HEK293 (cell line): ENCODE measurements at regions not wholly inside any gene's neighbourhood (a gene's known extent, or its start where the extent isn't known, plus 50 kb on each side); places are given as distances from the start of the nearest gene placed in this dataset.

ENCODE experiments used
- GFI1B ChIP-seq: fragments of 450-650 bp; formaldehyde crosslinking; IDR thresholded peaks from 2 replicates; pipeline ENCODE4 v1.5.1; 2016; ENCODE audit warnings: missing biosample characterization, missing genetic modification characterization
- OSR2 ChIP-seq: fragments of 450-650 bp; formaldehyde crosslinking; IDR thresholded peaks from 2 replicates; pipeline ENCODE4 v1.5.1; 2016; ENCODE audit warnings: missing biosample characterization, missing genetic modification characterization
- SALL2 ChIP-seq: fragments of 450-650 bp; formaldehyde crosslinking; IDR thresholded peaks from 2 replicates; pipeline ENCODE4 v1.5.0; 2017; ENCODE audit warnings: missing biosample characterization, mild to moderate bottlenecking, missing genetic modification characterization, borderline replicate concordance
- ZBTB48 ChIP-seq: fragments of 450-650 bp; formaldehyde crosslinking; IDR thresholded peaks from 2 replicates; pipeline ENCODE4 v1.5.1; 2016; ENCODE audit warnings: missing biosample characterization, missing genetic modification characterization
- ZNF202 ChIP-seq: fragments of 450-650 bp; formaldehyde crosslinking; IDR thresholded peaks from 2 replicates; pipeline ENCODE4 v1.5.1; 2016; ENCODE audit warnings: missing biosample characterization, missing genetic modification characterization, borderline replicate concordance
- ZNF214 ChIP-seq: fragments of 450-650 bp; formaldehyde crosslinking; IDR thresholded peaks from 2 replicates; pipeline ENCODE4 v1.5.1; 2017; ENCODE audit warnings: missing biosample characterization, mild to moderate bottlenecking, missing genetic modification characterization, borderline replicate concordance
- ZNF292 ChIP-seq: fragments of 450-650 bp; formaldehyde crosslinking; IDR thresholded peaks from 2 replicates; pipeline ENCODE4 v1.5.1; 2016; ENCODE audit warnings: low read depth, missing biosample characterization, missing genetic modification characterization, borderline replicate concordance
- ZNF394 ChIP-seq: fragments of 450-650 bp; formaldehyde crosslinking; IDR thresholded peaks from 2 replicates; pipeline ENCODE4 v1.5.1; 2016; ENCODE audit warnings: missing biosample characterization, missing genetic modification characterization, mild to moderate bottlenecking, moderate library complexity, borderline replicate concordance
- ZNF433 ChIP-seq: fragments of 450-650 bp; formaldehyde crosslinking; IDR thresholded peaks from 2 replicates; pipeline ENCODE4 v1.5.1; 2016; ENCODE audit warnings: missing biosample characterization, missing genetic modification characterization, low read depth
- ZNF529 ChIP-seq: fragments of 450-650 bp; formaldehyde crosslinking; IDR thresholded peaks from 2 replicates; pipeline ENCODE4 v1.5.1; 2017; ENCODE audit warnings: missing genetic modification characterization, missing biosample characterization; ENCODE audit not compliant: insufficient replicate concordance
- ZNF555 ChIP-seq: fragments of 450-650 bp; formaldehyde crosslinking; conservative IDR thresholded peaks from 2 replicates; pipeline ENCODE4 v1.5.1; 2017; ENCODE audit warnings: missing biosample characterization, mild to moderate bottlenecking, missing genetic modification characterization, inconsistent platforms
- ZNF560 ChIP-seq: fragments of 450-650 bp; formaldehyde crosslinking; IDR thresholded peaks from 2 replicates; pipeline ENCODE4 v1.5.1; 2017; ENCODE audit warnings: missing biosample characterization, missing genetic modification characterization, borderline replicate concordance
- ZNF571 ChIP-seq: fragments of 450-650 bp; formaldehyde crosslinking; IDR thresholded peaks from 2 replicates; pipeline ENCODE4 v1.5.0; 2017; ENCODE audit warnings: missing biosample characterization, missing genetic modification characterization
- ZNF623 ChIP-seq: fragments of 450-650 bp; formaldehyde crosslinking; IDR thresholded peaks from 2 replicates; pipeline ENCODE4 v1.5.1; 2016; ENCODE audit warnings: missing biosample characterization, missing genetic modification characterization
- ZNF654 ChIP-seq: fragments of 450-650 bp; formaldehyde crosslinking; IDR thresholded peaks from 2 replicates; pipeline ENCODE4 v1.5.1; 2016; ENCODE audit warnings: low read depth, missing biosample characterization, missing genetic modification characterization
- ZNF664 ChIP-seq: fragments of 450-650 bp; formaldehyde crosslinking; IDR thresholded peaks from 2 replicates; pipeline ENCODE4 v1.5.1; 2016; ENCODE audit warnings: missing biosample characterization, missing genetic modification characterization
- ZNF791 ChIP-seq: fragments of 450-650 bp; formaldehyde crosslinking; IDR thresholded peaks from 2 replicates; pipeline ENCODE4 v1.5.1; 2016; ENCODE audit warnings: missing biosample characterization, missing genetic modification characterization
- TF ChIP-seq, protein P1 (sequence below): fragments of 450-650 bp; formaldehyde crosslinking; conservative IDR thresholded peaks from 2 replicates; pipeline ENCODE4 v1.5.1; 2016; ENCODE audit warnings: low read depth, missing biosample characterization, missing genetic modification characterization
- TF ChIP-seq, protein P2 (sequence below): fragments of 450-650 bp; formaldehyde crosslinking; IDR thresholded peaks from 2 replicates; pipeline ENCODE4 v1.5.1; 2016; ENCODE audit warnings: missing biosample characterization, missing genetic modification characterization
- TF ChIP-seq, protein P3 (sequence below): sonication (generic); formaldehyde crosslinking; IDR thresholded peaks from 2 replicates; pipeline ENCODE4 v1.8.1; 2022; ENCODE audit warnings: mild to moderate bottlenecking, moderate library complexity, missing genetic modification reagents
- TF ChIP-seq, protein P4 (sequence below): fragments of 450-650 bp; formaldehyde crosslinking; IDR thresholded peaks from 2 replicates; pipeline ENCODE4 v1.5.1; 2016; ENCODE audit warnings: missing biosample characterization, missing genetic modification characterization
- TF ChIP-seq, protein P5 (sequence below): fragments of 450-650 bp; formaldehyde crosslinking; conservative IDR thresholded peaks from 2 replicates; pipeline ENCODE4 v1.5.1; 2016; ENCODE audit warnings: low read depth, missing biosample characterization, missing genetic modification characterization

DNA sequence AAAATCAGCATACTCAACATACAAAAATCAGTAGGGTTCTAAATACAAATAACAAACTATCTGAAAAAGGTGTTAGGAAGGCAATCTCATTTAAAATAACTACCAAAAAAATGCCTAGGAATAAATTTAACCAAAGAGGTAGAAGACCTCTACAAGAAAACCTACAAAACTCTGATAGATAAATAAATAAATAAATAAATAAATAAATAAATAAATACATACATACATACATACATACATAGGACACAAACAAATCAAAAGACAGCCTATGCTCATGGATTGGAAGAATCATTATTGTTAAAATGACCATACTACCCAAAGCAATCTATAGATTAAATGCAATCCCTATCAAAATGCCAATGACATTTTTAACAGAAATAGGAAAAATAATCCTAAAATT is 194.7 kb downstream of the BARHL2 start (continued):
- TF ChIP-seq, protein P1, sequence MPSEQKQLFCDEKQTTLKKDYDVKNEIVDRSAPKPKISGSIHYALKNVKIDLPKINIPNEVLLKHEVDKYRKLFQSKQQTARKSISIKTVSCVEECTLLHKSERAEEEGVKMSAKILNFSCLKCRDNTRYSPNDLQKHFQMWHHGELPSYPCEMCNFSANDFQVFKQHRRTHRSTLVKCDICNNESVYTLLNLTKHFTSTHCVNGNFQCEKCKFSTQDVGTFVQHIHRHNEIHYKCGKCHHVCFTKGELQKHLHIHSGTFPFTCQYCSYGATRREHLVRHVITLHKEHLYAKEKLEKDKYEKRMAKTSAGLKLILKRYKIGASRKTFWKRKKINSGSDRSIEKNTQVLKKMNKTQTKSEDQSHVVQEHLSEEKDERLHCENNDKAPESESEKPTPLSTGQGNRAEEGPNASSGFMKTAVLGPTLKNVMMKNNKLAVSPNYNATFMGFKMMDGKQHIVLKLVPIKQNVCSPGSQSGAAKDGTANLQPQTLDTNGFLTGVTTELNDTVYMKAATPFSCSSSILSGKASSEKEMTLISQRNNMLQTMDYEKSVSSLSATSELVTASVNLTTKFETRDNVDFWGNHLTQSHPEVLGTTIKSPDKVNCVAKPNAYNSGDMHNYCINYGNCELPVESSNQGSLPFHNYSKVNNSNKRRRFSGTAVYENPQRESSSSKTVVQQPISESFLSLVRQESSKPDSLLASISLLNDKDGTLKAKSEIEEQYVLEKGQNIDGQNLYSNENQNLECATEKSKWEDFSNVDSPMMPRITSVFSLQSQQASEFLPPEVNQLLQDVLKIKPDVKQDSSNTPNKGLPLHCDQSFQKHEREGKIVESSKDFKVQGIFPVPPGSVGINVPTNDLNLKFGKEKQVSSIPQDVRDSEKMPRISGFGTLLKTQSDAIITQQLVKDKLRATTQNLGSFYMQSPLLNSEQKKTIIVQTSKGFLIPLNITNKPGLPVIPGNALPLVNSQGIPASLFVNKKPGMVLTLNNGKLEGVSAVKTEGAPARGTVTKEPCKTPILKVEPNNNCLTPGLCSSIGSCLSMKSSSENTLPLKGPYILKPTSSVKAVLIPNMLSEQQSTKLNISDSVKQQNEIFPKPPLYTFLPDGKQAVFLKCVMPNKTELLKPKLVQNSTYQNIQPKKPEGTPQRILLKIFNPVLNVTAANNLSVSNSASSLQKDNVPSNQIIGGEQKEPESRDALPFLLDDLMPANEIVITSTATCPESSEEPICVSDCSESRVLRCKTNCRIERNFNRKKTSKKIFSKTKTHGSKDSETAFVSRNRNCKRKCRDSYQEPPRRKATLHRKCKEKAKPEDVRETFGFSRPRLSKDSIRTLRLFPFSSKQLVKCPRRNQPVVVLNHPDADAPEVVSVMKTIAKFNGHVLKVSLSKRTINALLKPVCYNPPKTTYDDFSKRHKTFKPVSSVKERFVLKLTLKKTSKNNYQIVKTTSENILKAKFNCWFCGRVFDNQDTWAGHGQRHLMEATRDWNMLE (tag by site-specific recombination) = peak; percentile 84
- TF ChIP-seq ZNF529 = no peak
- TF ChIP-seq ZNF664 = 0 out of 2 replicates have a peak, but pooled peaks have one; percentile 39
- no peak for TF ChIP-seq GFI1B (tag by site-specific recombination)
- TF ChIP-seq, protein P2, sequence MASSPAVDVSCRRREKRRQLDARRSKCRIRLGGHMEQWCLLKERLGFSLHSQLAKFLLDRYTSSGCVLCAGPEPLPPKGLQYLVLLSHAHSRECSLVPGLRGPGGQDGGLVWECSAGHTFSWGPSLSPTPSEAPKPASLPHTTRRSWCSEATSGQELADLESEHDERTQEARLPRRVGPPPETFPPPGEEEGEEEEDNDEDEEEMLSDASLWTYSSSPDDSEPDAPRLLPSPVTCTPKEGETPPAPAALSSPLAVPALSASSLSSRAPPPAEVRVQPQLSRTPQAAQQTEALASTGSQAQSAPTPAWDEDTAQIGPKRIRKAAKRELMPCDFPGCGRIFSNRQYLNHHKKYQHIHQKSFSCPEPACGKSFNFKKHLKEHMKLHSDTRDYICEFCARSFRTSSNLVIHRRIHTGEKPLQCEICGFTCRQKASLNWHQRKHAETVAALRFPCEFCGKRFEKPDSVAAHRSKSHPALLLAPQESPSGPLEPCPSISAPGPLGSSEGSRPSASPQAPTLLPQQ = no peak
- TF ChIP-seq ZNF555 (tag by site-specific recombination) = peak; percentile 92
- no peak for TF ChIP-seq ZNF571 (tag by site-specific recombination)
- TF ChIP-seq, protein P3, sequence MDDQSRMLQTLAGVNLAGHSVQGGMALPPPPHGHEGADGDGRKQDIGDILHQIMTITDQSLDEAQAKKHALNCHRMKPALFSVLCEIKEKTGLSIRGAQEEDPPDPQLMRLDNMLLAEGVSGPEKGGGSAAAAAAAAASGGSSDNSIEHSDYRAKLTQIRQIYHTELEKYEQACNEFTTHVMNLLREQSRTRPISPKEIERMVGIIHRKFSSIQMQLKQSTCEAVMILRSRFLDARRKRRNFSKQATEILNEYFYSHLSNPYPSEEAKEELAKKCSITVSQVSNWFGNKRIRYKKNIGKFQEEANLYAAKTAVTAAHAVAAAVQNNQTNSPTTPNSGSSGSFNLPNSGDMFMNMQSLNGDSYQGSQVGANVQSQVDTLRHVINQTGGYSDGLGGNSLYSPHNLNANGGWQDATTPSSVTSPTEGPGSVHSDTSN (CRISPR knock-in tag) = no peak
- no peak for TF ChIP-seq OSR2
- TF ChIP-seq ZNF202 (tag by site-specific recombination) = peak; percentile 58; the same call in 1 of the 2 replicates
- no peak for TF ChIP-seq ZBTB48
- peak; percentile 18; the same call in 1 of the 2 replicates for TF ChIP-seq ZNF654 (tag by site-specific recombination)
- TF ChIP-seq ZNF292 (tag by site-specific recombination) = 0 out of 2 replicates have a peak, but pooled peaks have one; percentile 64
- peak; percentile 90 for TF ChIP-seq ZNF394
- TF ChIP-seq ZNF214 (tag by site-specific recombination) = peak; percentile 22; the same call in 1 of the 2 replicates
- 0 out of 2 replicates have a peak, but pooled peaks have one; percentile 61 for TF ChIP-seq ZNF791 (tag by site-specific recombination)
- TF ChIP-seq SALL2 (tag by site-specific recombination) = no peak
- TF ChIP-seq, protein P4, sequence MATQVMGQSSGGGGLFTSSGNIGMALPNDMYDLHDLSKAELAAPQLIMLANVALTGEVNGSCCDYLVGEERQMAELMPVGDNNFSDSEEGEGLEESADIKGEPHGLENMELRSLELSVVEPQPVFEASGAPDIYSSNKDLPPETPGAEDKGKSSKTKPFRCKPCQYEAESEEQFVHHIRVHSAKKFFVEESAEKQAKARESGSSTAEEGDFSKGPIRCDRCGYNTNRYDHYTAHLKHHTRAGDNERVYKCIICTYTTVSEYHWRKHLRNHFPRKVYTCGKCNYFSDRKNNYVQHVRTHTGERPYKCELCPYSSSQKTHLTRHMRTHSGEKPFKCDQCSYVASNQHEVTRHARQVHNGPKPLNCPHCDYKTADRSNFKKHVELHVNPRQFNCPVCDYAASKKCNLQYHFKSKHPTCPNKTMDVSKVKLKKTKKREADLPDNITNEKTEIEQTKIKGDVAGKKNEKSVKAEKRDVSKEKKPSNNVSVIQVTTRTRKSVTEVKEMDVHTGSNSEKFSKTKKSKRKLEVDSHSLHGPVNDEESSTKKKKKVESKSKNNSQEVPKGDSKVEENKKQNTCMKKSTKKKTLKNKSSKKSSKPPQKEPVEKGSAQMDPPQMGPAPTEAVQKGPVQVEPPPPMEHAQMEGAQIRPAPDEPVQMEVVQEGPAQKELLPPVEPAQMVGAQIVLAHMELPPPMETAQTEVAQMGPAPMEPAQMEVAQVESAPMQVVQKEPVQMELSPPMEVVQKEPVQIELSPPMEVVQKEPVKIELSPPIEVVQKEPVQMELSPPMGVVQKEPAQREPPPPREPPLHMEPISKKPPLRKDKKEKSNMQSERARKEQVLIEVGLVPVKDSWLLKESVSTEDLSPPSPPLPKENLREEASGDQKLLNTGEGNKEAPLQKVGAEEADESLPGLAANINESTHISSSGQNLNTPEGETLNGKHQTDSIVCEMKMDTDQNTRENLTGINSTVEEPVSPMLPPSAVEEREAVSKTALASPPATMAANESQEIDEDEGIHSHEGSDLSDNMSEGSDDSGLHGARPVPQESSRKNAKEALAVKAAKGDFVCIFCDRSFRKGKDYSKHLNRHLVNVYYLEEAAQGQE (tag by site-specific recombination) = peak; percentile 76; the same call in 1 of the 2 replicates
- TF ChIP-seq, protein P5, sequence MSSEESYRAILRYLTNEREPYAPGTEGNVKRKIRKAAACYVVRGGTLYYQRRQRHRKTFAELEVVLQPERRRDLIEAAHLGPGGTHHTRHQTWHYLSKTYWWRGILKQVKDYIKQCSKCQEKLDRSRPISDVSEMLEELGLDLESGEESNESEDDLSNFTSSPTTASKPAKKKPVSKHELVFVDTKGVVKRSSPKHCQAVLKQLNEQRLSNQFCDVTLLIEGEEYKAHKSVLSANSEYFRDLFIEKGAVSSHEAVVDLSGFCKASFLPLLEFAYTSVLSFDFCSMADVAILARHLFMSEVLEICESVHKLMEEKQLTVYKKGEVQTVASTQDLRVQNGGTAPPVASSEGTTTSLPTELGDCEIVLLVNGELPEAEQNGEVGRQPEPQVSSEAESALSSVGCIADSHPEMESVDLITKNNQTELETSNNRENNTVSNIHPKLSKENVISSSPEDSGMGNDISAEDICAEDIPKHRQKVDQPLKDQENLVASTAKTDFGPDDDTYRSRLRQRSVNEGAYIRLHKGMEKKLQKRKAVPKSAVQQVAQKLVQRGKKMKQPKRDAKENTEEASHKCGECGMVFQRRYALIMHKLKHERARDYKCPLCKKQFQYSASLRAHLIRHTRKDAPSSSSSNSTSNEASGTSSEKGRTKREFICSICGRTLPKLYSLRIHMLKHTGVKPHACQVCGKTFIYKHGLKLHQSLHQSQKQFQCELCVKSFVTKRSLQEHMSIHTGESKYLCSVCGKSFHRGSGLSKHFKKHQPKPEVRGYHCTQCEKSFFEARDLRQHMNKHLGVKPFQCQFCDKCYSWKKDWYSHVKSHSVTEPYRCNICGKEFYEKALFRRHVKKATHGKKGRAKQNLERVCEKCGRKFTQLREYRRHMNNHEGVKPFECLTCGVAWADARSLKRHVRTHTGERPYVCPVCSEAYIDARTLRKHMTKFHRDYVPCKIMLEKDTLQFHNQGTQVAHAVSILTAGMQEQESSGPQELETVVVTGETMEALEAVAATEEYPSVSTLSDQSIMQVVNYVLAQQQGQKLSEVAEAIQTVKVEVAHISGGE (tag by site-specific recombination) = peak; percentile 79
- TF ChIP-seq ZNF433 = peak; percentile 91
- TF ChIP-seq ZNF623 = peak; percentile 66
- TF ChIP-seq ZNF560 = peak; percentile 49; the same call in 1 of the 2 replicates
